HEK293 (cell line): ENCODE measurements at regions not wholly inside any gene's neighbourhood (a gene's known extent, or its start where the extent isn't known, plus 50 kb on each side); places are given as distances from the start of the nearest gene placed in this dataset.

ENCODE experiments used
- FEZF1 ChIP-seq: fragments of 450-650 bp; formaldehyde crosslinking; IDR thresholded peaks from 2 replicates; pipeline ENCODE4 v1.5.1; 2016; ENCODE audit warnings: missing biosample characterization, missing genetic modification characterization
- GLIS2 ChIP-seq: fragments of 450-650 bp; formaldehyde crosslinking; IDR thresholded peaks from 2 replicates; pipeline ENCODE4 v1.5.1; 2016; ENCODE audit warnings: missing biosample characterization, missing genetic modification characterization
- PRDM10 ChIP-seq: fragments of 450-650 bp; formaldehyde crosslinking; IDR thresholded peaks from 2 replicates; pipeline ENCODE4 v1.5.1; 2016; ENCODE audit warnings: missing biosample characterization, missing genetic modification characterization
- ZBTB10 ChIP-seq: fragments of 450-650 bp; formaldehyde crosslinking; IDR thresholded peaks from 2 replicates; pipeline ENCODE4 v1.5.1; 2016; ENCODE audit warnings: missing biosample characterization, missing genetic modification characterization
- ZBTB49 ChIP-seq: fragments of 450-650 bp; formaldehyde crosslinking; IDR thresholded peaks from 2 replicates; pipeline ENCODE4 v1.5.1; 2016; ENCODE audit warnings: missing biosample characterization, missing genetic modification characterization, low read depth

GRCh38 chr10:52967806-52968795 is 195.5 kb upstream of the MBL2 start:
- TF ChIP-seq ZBTB10 (tag by site-specific recombination) = no peak
- TF ChIP-seq GLIS2 (tag by site-specific recombination) = no peak
- TF ChIP-seq ZBTB49 (tag by site-specific recombination) = no peak
- TF ChIP-seq FEZF1 = no peak
- no peak for TF ChIP-seq PRDM10 (tag by site-specific recombination)
